ENCODE measurements at regions not wholly inside any gene's neighbourhood (a gene's known extent, or its start where the extent isn't known, plus 50 kb on each side); places are given as distances from the start of the nearest gene placed in this dataset.
A peak's percentile ranks its signal among the peaks of the same experiment; 100 is the strongest.

GRCh38 chr4:11264841-11265240, 163.9 kb downstream of the HS3ST1 start:
- DNase-seq: no peak

GRCh38 chr4:11264346-11264745, 164.3 kb downstream of the HS3ST1 start:
- no peak for DNase-seq

- DNase-seq: no peak
Measured at GRCh38 chr4:11263208-11263607, 165.5 kb downstream of the HS3ST1 start.

GRCh38 chr4:11261066-11261850, 167.4 kb downstream of the HS3ST1 start:
- DNase-seq: no peak

- peak; percentile 17 to 54 for DNase-seq
Measured at GRCh38 chr4:11259837-11260236, 168.9 kb downstream of the HS3ST1 start.

GRCh38 chr4:11252149-11252548, 176.5 kb downstream of the HS3ST1 start:
- peak in 1 of 2 experiments; percentile 29 for DNase-seq

- DNase-seq: no peak
Measured at GRCh38 chr4:11250510-11250909, 178.2 kb downstream of the HS3ST1 start.

- no peak for DNase-seq
Measured at GRCh38 chr4:11232015-11232414, 196.7 kb downstream of the HS3ST1 start.

GRCh38 chr4:11230866-11231265, 197.8 kb downstream of the HS3ST1 start:
- DNase-seq: peak in 1 of 2 experiments; percentile 49

- DNase-seq: no peak
Measured at GRCh38 chr4:11228530-11228929, 200.2 kb downstream of the HS3ST1 start.

GRCh38 chr4:11223311-11223710, 205.4 kb downstream of the HS3ST1 start:
- no peak for DNase-seq

- peak in 1 of 2 experiments; percentile 2 for DNase-seq
Measured at GRCh38 chr4:11218692-11219091, 210.0 kb downstream of the HS3ST1 start.

GRCh38 chr4:11216520-11216919, 212.2 kb downstream of the HS3ST1 start:
- DNase-seq: no peak

- no peak for DNase-seq
Measured at GRCh38 chr4:11214281-11214680, 214.4 kb downstream of the HS3ST1 start.

- peak in 1 of 2 experiments; percentile 10 for DNase-seq
Measured at GRCh38 chr4:11209826-11210225, 218.9 kb downstream of the HS3ST1 start.

GRCh38 chr4:11201256-11201655, 227.4 kb downstream of the HS3ST1 start:
- no peak for DNase-seq

- DNase-seq: no peak
Measured at GRCh38 chr4:11198516-11199305, 230.0 kb downstream of the HS3ST1 start.

- DNase-seq: no peak
Measured at GRCh38 chr4:11197631-11198341, 230.9 kb downstream of the HS3ST1 start.

GRCh38 chr4:11196927-11197522, 231.7 kb downstream of the HS3ST1 start:
- no peak for DNase-seq

GRCh38 chr4:11194431-11194830, 234.3 kb downstream of the HS3ST1 start:
- DNase-seq: no peak

GRCh38 chr4:11189756-11190155, 238.9 kb downstream of the HS3ST1 start:
- no peak for DNase-seq

- no peak for DNase-seq
Measured at GRCh38 chr4:11183356-11183740, 245.3 kb downstream of the HS3ST1 start.
